HG03520 (cell line): ENCODE measurements at regions not wholly inside any gene's neighbourhood (a gene's known extent, or its start where the extent isn't known, plus 50 kb on each side); places are given as distances from the start of the nearest gene placed in this dataset.

Experiments used
- ATAC-seq: cut with Tn5 transposase; IDR thresholded peaks from one replicate; pipeline ENCODE4 v1.9.1; 2021; ENCODE audit warnings: mild to moderate bottlenecking, moderate library complexity; ENCODE audit not compliant: unreplicated experiment

DNA sequence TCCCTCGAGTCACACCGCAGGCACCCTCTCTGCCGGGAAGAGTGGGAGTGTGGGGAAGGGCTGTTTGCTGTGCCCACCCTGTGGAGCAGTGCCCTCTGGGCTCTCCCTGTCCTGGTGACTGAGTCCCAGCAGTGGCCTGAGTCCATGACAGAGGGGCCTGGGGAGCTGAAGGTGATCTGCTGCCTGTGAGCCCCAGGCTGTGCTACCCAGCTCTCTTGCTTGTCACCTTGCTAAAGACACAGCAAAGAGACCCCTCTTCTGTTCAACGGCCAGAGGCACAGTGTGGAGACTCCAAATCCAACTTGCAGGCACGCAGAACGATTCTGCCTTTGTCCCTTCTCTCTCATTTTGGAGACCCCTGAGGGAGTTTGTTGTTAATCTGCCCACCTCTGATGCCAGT is 232.6 kb downstream of the OPA1 start:
- ATAC-seq = no peak

DNA sequence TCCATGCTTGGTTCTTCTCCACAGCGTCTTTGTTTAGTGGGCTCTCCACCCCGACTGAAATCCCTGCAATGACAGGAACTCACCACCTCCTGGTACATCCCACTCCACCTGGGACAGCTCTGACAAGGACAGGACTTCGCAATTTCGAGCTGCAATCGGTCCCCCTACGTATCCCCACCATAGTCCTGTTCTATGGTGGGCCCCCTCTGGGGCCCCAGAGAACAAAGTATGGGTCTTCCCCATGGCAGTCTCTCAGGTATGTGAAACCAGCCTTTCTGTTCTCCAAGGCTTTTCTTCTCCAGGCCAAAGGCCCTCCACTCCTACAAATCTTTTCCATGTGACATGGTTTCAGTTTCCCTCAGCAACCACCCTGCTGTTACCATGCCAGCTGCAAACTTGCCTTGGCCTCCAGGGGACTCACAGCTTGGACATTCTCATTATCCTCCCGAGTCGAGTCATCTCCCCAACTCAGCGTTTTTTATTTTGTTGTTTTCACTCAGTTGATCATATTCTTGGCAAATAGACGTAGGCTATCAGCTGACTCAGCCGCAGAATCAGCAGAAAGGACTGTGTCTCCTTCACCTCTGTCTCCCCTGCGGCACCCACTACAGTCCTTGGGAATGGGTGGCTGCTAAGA is 233.3 kb downstream of the OPA1 start:
- no peak for ATAC-seq

DNA sequence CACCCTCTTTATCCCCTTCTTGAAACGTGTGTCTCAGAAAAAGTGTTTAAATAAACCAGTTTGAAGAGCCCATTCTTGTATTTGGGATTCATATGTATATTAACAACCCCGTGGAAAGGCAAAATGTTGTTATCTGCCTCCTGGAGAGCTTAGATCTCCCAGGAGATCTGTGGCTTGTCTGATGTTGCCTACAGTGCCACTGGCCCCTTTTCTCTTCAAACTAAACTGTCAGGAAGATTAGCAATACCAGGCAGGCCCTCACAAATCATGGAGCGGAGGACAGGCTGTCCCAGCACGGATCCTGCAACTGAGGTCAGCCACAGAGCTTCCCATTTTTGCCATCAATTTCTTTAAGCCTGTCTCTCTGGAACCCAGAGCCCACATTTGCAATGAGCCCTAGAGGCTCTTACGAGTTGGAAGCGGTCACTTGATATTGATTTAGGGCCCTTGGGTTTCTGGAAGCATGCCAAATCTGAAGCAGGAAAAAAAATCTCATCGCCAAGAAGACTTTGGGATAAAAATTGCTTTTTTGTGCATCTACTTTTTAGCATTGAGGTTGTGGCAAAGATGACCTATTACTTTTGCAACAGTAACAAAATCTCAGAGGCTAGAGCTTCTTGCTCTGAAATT is 234.1 kb downstream of the OPA1 start:
- ATAC-seq = no peak

GRCh38 chr3:193827871-193828270 is 234.9 kb downstream of the OPA1 start:
- no peak for ATAC-seq

- no peak for ATAC-seq
Observed at GRCh38 chr3:193828477-193828876, 235.5 kb downstream of the OPA1 start.

DNA sequence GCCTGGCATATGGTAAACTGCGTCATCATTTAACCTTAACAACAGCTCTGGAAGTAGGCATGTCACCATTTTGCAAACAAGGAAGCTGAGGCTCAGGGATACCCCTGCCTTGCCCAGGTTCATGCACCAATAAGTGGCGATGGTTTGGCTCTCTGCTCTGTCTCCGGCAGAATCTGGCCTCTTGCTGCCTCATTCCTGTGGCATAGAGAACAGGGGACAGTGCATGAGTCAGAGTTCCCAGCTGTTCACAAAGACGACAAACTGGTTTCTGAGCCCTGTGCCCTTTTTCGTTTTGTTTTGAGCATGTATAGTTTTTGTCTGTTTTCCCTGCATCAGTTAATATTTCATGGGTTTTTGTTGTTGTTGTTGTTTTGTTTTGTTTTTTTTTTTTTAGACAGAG is 236.8 kb downstream of the OPA1 start:
- ATAC-seq = no peak

GRCh38 chr3:193830791-193831191 is 237.8 kb downstream of the OPA1 start:
- ATAC-seq = no peak

GRCh38 chr3:193831495-193832455 is 238.8 kb downstream of the OPA1 start:
- no peak for ATAC-seq

DNA sequence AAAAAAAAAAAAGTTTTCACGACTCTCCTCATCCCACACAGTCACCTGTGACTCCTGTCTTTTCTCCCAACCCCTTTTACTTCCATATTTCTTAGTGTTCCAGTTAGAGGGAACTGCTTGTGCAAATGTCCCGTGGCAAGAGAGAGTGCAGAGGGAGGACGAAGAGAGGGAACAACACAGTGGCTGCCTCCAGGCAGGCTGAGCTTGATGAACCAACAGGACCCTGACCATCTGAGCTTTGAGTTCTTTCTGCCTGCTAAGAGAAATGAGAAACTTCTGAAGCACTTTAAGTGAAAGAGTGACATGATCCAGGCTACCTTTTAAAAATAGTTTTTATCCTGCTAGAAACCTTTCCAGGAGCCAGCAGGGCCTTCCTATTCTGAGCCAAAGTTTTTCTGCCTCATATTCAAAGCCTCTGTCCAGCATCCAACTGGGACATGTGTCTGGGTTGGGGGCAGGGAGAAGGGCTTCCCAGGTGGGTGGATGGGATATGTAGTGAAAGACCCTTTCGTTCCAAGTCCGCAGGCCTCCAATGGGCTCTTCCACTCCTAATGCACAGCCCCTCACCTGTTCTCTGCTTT is 239.9 kb downstream of the OPA1 start:
- ATAC-seq = no peak

DNA sequence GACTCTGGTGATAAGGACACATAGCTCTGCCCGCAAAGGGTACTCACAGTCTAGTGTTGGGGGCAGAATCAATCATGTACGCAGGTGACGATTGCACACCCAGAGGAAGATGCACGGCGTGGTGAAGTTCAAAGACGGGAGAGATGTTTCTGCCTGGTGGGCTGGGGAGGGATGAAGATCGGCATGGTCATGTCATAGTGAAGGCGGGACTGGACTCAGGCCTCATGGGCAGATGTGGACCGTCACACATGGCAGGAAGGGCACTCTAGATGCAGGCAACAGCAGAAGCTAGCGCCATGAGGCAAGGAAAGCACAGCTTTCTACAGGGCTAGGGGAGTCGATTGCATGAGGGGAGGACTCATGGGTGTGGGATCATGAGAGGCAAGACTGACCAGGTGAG is 240.6 kb downstream of the OPA1 start:
- ATAC-seq = no peak

GRCh38 chr3:193835414-193835813 is 242.4 kb downstream of the OPA1 start:
- no peak for ATAC-seq

- no peak for ATAC-seq
Observed at GRCh38 chr3:193836511-193836910, 243.5 kb downstream of the OPA1 start.

DNA sequence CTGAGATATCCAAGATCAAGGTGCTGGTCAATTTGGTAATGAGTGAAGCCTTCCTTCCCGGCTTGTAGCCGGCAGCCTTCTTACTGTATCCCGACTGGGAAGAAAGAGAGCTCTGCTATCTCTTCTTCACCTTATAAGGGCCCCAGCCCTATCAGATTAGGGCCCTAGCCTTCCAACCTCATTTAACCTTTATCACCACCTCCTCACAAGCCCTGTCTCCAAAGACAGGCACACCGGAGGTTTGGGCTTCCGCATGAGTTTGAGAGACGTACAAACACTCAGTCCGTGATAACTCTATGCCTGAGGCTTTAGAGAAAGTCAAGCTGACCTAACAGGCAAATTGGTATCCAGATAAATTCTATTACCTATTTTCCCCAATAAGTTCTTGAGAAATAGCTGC is 243.9 kb downstream of the OPA1 start:
- no peak for ATAC-seq

DNA sequence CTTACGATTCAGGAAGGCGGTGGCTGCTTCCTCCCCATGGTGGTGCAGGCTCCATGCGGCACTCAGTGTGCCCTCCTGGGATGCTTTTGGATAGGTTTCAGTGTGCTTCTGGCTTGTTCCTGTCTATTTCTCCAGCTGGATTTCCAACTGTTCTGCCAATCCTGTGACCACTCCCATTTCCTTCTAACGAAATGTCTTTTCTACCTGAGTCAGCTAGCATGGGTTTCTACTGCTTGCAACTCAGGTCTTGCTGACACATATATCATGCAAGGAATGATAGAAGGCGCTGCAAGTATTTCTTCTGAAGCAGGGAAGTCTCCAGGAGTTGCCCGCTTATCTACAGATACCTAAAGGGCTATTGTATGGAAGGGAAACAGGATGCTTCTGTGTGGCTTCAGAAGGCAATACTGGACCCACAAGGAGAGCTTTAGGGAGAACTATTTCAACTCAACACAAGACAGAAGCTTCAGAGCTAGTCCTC is 244.4 kb downstream of the OPA1 start:
- ATAC-seq = no peak

DNA sequence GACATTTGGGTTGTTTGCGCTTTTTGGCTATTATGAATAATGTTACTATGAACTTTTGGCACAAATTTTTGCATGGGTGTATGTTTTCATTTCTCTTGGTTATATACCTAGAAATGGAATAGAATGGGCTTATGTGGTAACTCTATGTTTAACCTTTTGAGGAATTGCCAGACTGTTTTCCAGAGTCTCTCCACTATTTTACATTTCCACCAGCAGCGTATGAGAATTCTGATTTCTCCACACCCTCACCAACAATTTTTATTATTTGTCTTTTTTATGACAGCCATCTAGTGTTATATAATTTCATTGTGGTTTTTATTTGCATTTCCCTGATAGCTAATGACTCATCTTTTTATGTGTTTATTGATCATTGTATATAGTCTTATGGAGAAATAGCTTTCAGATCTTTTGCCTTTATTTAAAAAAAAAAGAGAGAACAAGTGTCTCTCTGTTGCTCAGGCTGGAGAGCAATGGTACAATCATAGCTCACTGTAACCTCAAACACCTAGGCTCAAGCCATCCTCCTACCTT is 247.2 kb downstream of the OPA1 start:
- ATAC-seq = no peak

DNA sequence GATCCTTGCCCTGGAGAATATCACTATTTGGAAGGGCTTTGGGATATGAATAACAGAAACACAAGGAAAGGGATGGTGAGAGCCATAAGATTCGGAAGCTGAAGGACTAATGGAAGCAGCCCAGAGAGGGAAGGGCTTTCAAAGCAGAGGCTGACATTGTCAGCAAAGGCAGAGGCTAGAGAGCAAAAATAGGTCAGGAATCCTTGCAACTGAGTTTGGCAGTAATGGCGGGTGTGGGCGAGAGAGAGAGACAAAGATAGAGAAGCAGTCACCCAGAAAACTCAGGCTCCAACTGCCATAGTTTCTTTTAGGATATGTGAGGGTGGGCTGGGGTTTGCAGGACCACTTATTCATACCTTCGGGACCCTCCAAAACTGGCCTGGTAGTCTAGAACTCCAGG is 248.6 kb downstream of the OPA1 start:
- no peak for ATAC-seq

DNA sequence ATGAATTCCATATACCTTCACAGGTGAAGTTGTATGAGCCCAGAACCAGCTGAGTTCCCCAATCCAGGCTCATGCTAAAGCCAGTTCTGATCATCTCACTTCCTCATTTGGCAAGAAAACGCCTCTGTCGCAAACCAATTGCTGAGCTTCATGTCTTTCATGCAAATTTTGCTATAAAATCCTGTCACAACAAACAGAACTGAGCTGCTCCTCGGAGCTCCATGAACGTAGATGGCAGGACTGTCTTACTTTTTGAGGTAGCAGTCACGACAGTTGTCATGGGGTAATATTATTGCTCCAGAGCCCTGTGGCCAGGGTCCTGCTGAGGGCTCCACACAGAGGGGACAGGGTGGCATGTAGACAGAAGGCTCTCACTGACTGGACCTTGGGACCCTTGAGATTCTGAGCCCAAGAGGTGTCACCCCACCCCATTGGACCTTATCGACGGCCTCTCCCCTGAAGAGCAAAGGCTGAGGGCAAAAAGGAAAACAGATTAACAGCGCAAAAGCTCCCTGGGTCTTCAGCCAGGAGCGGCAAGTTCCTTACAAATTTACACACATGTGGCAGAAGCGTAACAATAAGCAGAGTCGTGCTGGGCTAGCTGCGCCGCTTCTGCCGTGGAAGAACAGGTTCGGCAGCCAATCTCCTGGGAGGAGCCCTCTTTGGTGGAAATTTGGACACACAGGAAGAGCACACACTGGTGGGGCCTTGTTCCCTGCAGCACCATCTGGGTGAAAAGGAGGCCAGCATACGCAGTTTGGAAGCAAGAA is 249.2 kb downstream of the OPA1 start:
- no peak for ATAC-seq

- ATAC-seq = no peak
Observed at GRCh38 chr3:193842832-193843473, 249.9 kb downstream of the OPA1 start.

- no peak for ATAC-seq
Observed at GRCh38 chr3:193843474-193844301, 250.7 kb downstream of the OPA1 start.
